ENCODE measurements at regions not wholly inside any gene's neighbourhood (a gene's known extent, or its start where the extent isn't known, plus 50 kb on each side); places are given as distances from the start of the nearest gene placed in this dataset.

- no peaks in the 10 kb centered on the region for H3K27me3 ChIP-seq (ENCODE audit: control insufficient read depth in 4 of 4, insufficient read depth in 4 of 4, low read length in 3 of 4)
- H3K9ac ChIP-seq (ENCODE audit: low read depth in 1 of 2, low read length in 2 of 2), result no peak overlapping the region
- WGBS, result 75% methylated on average over 4 of the region's 4 CpGs
- DNase-seq (ENCODE audit: low spot score), result no peak
- H3K36me3 ChIP-seq (ENCODE audit: control insufficient read depth in 4 of 4, insufficient read depth in 3 of 4, low read depth in 1 of 4, low read length in 3 of 4), result no peaks in the 10 kb centered on the region
- no peak overlapping the region for H3K27ac ChIP-seq (ENCODE audit: low read depth in 1 of 2, low read length in 2 of 2)
- TF ChIP-seq SP1 (IDR thresholded peaks at IDR 0.05) (no peak), TAF1 (conservative IDR thresholded peaks at IDR 0.05) (no peak), NR2F2 (IDR thresholded peaks at IDR 0.05) (no peak), FOXA2 (IDR thresholded peaks at IDR 0.05) (no peak), ATF3 (IDR thresholded peaks at IDR 0.05) (no peak), JUND (IDR thresholded peaks at IDR 0.05) (no peak), MAX (IDR thresholded peaks at IDR 0.05) (no peak), HNF4A (conservative IDR thresholded peaks at IDR 0.05) (no peak), GABPA (IDR thresholded peaks at IDR 0.05 in 1 of 2, conservative IDR thresholded peaks at IDR 0.05 in 1 of 2) (no peak), RXRA (IDR thresholded peaks at IDR 0.05) (no peak), ZBTB33 (IDR thresholded peaks at IDR 0.05) (no peak), HNF4G (IDR thresholded peaks at IDR 0.05) (no peak), CTCF (IDR thresholded peaks at IDR 0.05; ENCODE audit: low read depth, low read length, missing input control) (no peak), EGR1 (IDR thresholded peaks at IDR 0.05; ENCODE audit: low read depth in 2 of 2) (no peak), RAD21 (IDR thresholded peaks at IDR 0.05) (no peak)
- no peak overlapping the region for H3K4me3 ChIP-seq (ENCODE audit: low read depth in 1 of 3, low read length in 3 of 3)
- H3K9me3 ChIP-seq (ENCODE audit: control insufficient read depth in 4 of 4, low read length in 3 of 4), result no peaks in the 10 kb centered on the region
- H3K4me1 ChIP-seq (ENCODE audit: control insufficient read depth in 4 of 4, insufficient read depth in 4 of 4, low read length in 3 of 4), result no peaks in the 10 kb centered on the region
Observed at GRCh38 chr4:83866834-83867621, 331.1 kb downstream of the GPAT3 start.

- no peak for TF ChIP-seq EGR1 (IDR thresholded peaks at IDR 0.05; ENCODE audit: low read depth in 2 of 2)
- TF ChIP-seq HNF4G (IDR thresholded peaks at IDR 0.05), result no peak
- TF ChIP-seq GABPA (IDR thresholded peaks at IDR 0.05 in 1 of 2, conservative IDR thresholded peaks at IDR 0.05 in 1 of 2), result no peak
- TF ChIP-seq ZBTB33 (IDR thresholded peaks at IDR 0.05), result no peak
- no peak for TF ChIP-seq YY1 (IDR thresholded peaks at IDR 0.05)
- no peak for TF ChIP-seq SP1 (IDR thresholded peaks at IDR 0.05)
- Histone ChIP-seq H3K4me1 (ENCODE audit: control insufficient read depth in 4 of 4, insufficient read depth in 4 of 4, low read length in 3 of 4) (no peaks in the 10 kb centered on the region), H3K27me3 (ENCODE audit: control insufficient read depth in 4 of 4, insufficient read depth in 4 of 4, low read length in 3 of 4) (no peaks in the 10 kb centered on the region), H3K9ac (ENCODE audit: low read depth in 1 of 2, low read length in 2 of 2) (no peak overlapping the region), H3K4me3 (ENCODE audit: low read depth in 1 of 3, low read length in 3 of 3) (no peak overlapping the region), H3K27ac (ENCODE audit: low read depth in 1 of 2, low read length in 2 of 2) (no peak overlapping the region), H3K36me3 (ENCODE audit: control insufficient read depth in 4 of 4, insufficient read depth in 3 of 4, low read depth in 1 of 4, low read length in 3 of 4) (no peaks in the 10 kb centered on the region), H3K9me3 (ENCODE audit: control insufficient read depth in 4 of 4, low read length in 3 of 4) (no peaks in the 10 kb centered on the region)
- no peak for DNase-seq (ENCODE audit: low spot score)
- WGBS, result 66% methylated on average over 6 of the region's 6 CpGs
Observed at GRCh38 chr4:83865417-83866150, 329.7 kb downstream of the GPAT3 start.
